Tibial nerve (tissue), 4 donors: ENCODE measurements at regions not wholly inside any gene's neighbourhood (a gene's known extent, or its start where the extent isn't known, plus 50 kb on each side); places are given as distances from the start of the nearest gene placed in this dataset.

Source experiments
- EP300 ChIP-seq, 2 donors: sonication (generic); formaldehyde crosslinking; IDR thresholded peaks; one replicate each; pipeline ENCODE4 v1.6.1; 2017; ENCODE audit warnings: antibody characterized with exemption in 2 of 2, mild to moderate bottlenecking in 1 of 2
- POLR2A ChIP-seq, 2 donors: fragments of 450-650 bp; IDR thresholded peaks; one replicate each; pipeline ENCODE4 v1.6.1; 2017; ENCODE audit warnings: antibody characterized with exemption in 2 of 2, mild to moderate bottlenecking in 2 of 2, moderate library complexity in 2 of 2
- TF ChIP-seq, protein P1 (sequence below), 5 experiments: fragments of 200-600 bp in 3 of 5; fragments of 450-650 bp in 2 of 5; sonication (generic) in 3 of 5; IDR thresholded peaks; one replicate each; pipeline ENCODE4 v1.5.1; 2016 to 2019; ENCODE audit warnings: antibody characterized with exemption in 5 of 5, mild to moderate bottlenecking in 3 of 5, moderate library complexity in 2 of 5

DNA sequence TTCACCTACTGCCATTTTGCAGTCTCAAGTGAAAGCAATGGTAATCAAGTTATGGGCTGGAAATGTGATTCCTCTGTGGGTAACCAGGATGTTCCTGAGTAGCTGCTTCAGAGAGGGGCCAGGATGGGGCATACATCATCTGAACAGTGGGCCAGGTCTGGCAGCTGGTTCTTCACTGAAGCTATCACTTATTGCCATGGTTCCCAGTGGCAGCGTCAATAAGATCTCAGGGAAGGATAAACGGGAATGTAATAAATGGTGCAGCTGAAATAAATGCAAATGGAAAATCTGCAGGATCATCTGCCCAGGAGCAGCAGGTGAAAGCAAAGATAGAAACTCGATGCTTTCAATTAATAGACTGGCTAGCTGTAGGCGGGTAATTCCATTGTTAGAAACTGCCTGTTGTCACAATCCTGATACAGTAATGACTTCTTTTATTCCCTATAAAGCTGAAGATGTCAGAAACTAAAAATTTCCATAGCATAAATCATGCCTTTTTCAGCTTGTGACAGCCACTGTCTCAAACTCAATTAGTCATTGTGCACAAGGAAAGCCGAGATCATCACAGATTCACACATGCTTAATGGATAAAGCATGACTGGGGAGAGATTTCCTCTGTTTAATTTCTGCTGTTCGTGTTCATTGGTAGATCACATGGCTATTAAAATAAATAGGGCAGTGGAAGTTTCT lies 56.2 kb upstream of the CCDC85A start:
- TF ChIP-seq, protein P1, sequence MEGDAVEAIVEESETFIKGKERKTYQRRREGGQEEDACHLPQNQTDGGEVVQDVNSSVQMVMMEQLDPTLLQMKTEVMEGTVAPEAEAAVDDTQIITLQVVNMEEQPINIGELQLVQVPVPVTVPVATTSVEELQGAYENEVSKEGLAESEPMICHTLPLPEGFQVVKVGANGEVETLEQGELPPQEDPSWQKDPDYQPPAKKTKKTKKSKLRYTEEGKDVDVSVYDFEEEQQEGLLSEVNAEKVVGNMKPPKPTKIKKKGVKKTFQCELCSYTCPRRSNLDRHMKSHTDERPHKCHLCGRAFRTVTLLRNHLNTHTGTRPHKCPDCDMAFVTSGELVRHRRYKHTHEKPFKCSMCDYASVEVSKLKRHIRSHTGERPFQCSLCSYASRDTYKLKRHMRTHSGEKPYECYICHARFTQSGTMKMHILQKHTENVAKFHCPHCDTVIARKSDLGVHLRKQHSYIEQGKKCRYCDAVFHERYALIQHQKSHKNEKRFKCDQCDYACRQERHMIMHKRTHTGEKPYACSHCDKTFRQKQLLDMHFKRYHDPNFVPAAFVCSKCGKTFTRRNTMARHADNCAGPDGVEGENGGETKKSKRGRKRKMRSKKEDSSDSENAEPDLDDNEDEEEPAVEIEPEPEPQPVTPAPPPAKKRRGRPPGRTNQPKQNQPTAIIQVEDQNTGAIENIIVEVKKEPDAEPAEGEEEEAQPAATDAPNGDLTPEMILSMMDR (IDR thresholded peaks at IDR 0.05): no peak
- TF ChIP-seq POLR2A (IDR thresholded peaks at IDR 0.05): no peak
- no peak for TF ChIP-seq EP300 (IDR thresholded peaks at IDR 0.05)
